K562 (cell line): ENCODE measurements at regions not wholly inside any gene's neighbourhood (a gene's known extent, or its start where the extent isn't known, plus 50 kb on each side); places are given as distances from the start of the nearest gene placed in this dataset.

Source experiments
- ATAC-seq: fragments of 200-7000 bp; cut with Tn5 transposase; 3 replicates; pipeline ENCODE4 v1.9.1; 2020; ENCODE audit warnings: moderate library complexity
- BruUV-seq: library from RNA; stranded (reverse); fragments of 400-500 nt; replicated peaks from 2 replicates; lab custom pipeline; 2021; lab: Mats Ljungman, UMichigan
- CTCF ChIA-PET: fragments of 300-600 bp; formaldehyde crosslinking; extraction: SDS; loops from one replicate; lab custom pipeline; 2021; ENCODE audit warnings: low intra/inter-chr PET ratio; lab: Yijun Ruan, JAX
- POLR2A ChIA-PET: fragments of 300-600, 350-650 bp; sonication (Branson Sonifier 250); formaldehyde crosslinking; extraction: SDS; loops from one replicate; lab custom pipeline; 2021; ENCODE audit warnings: antibody characterized with exemption, inconsistent platforms; lab: Yijun Ruan, JAX
- DNase-seq, 4 experiments: peaks; one replicate each; pipeline versions ENCODE4 v3.0.0 to v3.0.0-alpha.2; 2011 to 2018; ENCODE audit warnings: low spot score in 3 of 4, mixed read lengths in 3 of 4; ENCODE audit errors: extremely low read depth in 1 of 4
- FAIRE-seq: peaks from 2 replicates; lab custom pipeline; 2011; peaks lifted over from hg19 to GRCh38; lab: Jason Lieb, UNC
- H2AFZ ChIP-seq: 2 replicates; pipeline ENCODE4 v1.6.0; 2011; ENCODE audit warnings: low read depth, low read length, control low read depth, inconsistent platforms
- H3K27ac ChIP-seq: fragments of 200-600 bp; 3 replicates; pipeline ENCODE4 v1.8.0; 2011; ENCODE audit warnings: low read depth, mild to moderate bottlenecking, control low read depth, inconsistent platforms, low read length, moderate library complexity, mixed read lengths; ENCODE audit errors: extremely low read depth
- H3K27me3 ChIP-seq, 2 experiments: fragments of 300-600 bp in 1 of 2; 2 replicates in 1 of 2; 3 replicates in 1 of 2; pipeline versions ENCODE4 v1.6.0 to v1.8.0; 2011; ENCODE audit warnings: inconsistent platforms in 2 of 2, low read length in 2 of 2, mild to moderate bottlenecking in 1 of 2, mixed read lengths in 1 of 2, moderate library complexity in 1 of 2; ENCODE audit not compliant: control insufficient read depth in 2 of 2, insufficient read depth in 2 of 2
- H3K36me3 ChIP-seq: fragments of 300-600 bp; 3 replicates; pipeline ENCODE4 v1.8.0; 2011; ENCODE audit warnings: mild to moderate bottlenecking, low read length, inconsistent platforms; ENCODE audit not compliant: control insufficient read depth, insufficient read depth
- H3K4me1 ChIP-seq, 2 experiments: fragments of 200-600 bp in 1 of 2; replicated peaks in 1 of 2; 2 replicates in 1 of 2; 3 replicates in 1 of 2; pipeline versions ENCODE4 v1.5.1 to v1.8.0; 2011; ENCODE audit warnings: inconsistent platforms in 2 of 2, low read length in 2 of 2, mild to moderate bottlenecking in 1 of 2, mixed read lengths in 1 of 2, moderate library complexity in 1 of 2; ENCODE audit not compliant: control insufficient read depth in 2 of 2, insufficient read depth in 2 of 2
- H3K4me2 ChIP-seq: 2 replicates; pipeline ENCODE4 v1.6.1; 2011; ENCODE audit warnings: low read length, control low read depth, inconsistent platforms, mixed read lengths; ENCODE audit not compliant: insufficient read depth
- H3K4me3 ChIP-seq: fragments of 200-600 bp; sonication (generic), shearing (Covaris generic); 2 replicates; pipeline ENCODE4 v1.5.1; 2016; ENCODE audit warnings: control low read depth, inconsistent platforms
- H3K79me2 ChIP-seq: fragments of 200-600 bp; 3 replicates; pipeline ENCODE4 v1.8.0; 2011; ENCODE audit warnings: low read length, inconsistent platforms; ENCODE audit not compliant: control insufficient read depth, insufficient read depth
- H3K9ac ChIP-seq, 2 experiments: 2 replicates each; pipeline versions ENCODE4 v1.6.0 to v1.6.1; 2011; ENCODE audit warnings: low read depth in 2 of 2, low read length in 2 of 2, control low read depth in 1 of 2, inconsistent platforms in 1 of 2, mild to moderate bottlenecking in 1 of 2, mixed read lengths in 1 of 2; ENCODE audit not compliant: insufficient read depth in 1 of 2
- H3K9me1 ChIP-seq: one replicate; pipeline ENCODE4 v1.6.0; 2011; ENCODE audit warnings: inconsistent platforms, mild to moderate bottlenecking, low read length, moderate library complexity; ENCODE audit not compliant: control insufficient read depth, insufficient read depth
- H3K9me3 ChIP-seq: replicated peaks from 2 replicates; pipeline ENCODE4 v1.5.1; 2011; ENCODE audit warnings: low read depth, low read length, inconsistent platforms; ENCODE audit not compliant: control insufficient read depth, insufficient read depth
- H4K20me1 ChIP-seq: replicated peaks from 2 replicates; pipeline ENCODE4 v1.6.1; 2011; ENCODE audit warnings: low read length, inconsistent platforms, mixed read lengths; ENCODE audit not compliant: control insufficient read depth, insufficient read depth
- BHLHE40 ChIP-seq: IDR thresholded peaks from 2 replicates; pipeline ENCODE4 v1.6.1; 2011; ENCODE audit warnings: low read length, improper control_type of control experiment
- DIDO1 ChIP-seq: fragments of 450-650 bp; IDR thresholded peaks from 2 replicates; pipeline ENCODE4 v1.6.1; 2016; ENCODE audit warnings: low read depth, missing biosample characterization, missing genetic modification characterization
- ETS1 ChIP-seq: conservative IDR thresholded peaks from 2 replicates; pipeline ENCODE4 v1.6.1; 2011; ENCODE audit warnings: low read depth, mild to moderate bottlenecking, low read length; ENCODE audit not compliant: control insufficient read depth
- HDAC6 ChIP-seq: IDR thresholded peaks from 2 replicates; pipeline ENCODE4 v1.6.1; 2012; ENCODE audit warnings: low read depth, mild to moderate bottlenecking, control low read depth, inconsistent platforms, low read length, moderate library complexity
- JUND ChIP-seq, 2 experiments: IDR thresholded peaks; 2 replicates in 1 of 2; 3 replicates in 1 of 2; pipeline ENCODE4 v1.6.1; 2011; ENCODE audit warnings: borderline replicate concordance in 2 of 2, low read depth in 2 of 2, low read length in 2 of 2, improper control_type of control experiment in 1 of 2, missing biosample characterization in 1 of 2, missing genetic modification characterization in 1 of 2, missing genetic modification reagents in 1 of 2
- NFE2 ChIP-seq: IDR thresholded peaks from 2 replicates; pipeline ENCODE4 v1.6.1; 2014; ENCODE audit warnings: antibody characterized with exemption, low read depth
- ZNF217 ChIP-seq: sonication (generic); formaldehyde crosslinking; IDR thresholded peaks from 2 replicates; pipeline ENCODE4 v1.8.0; 2022; ENCODE audit warnings: mild to moderate bottlenecking, missing genetic modification reagents
- ZNF695 ChIP-seq: fragments of 450-650 bp; formaldehyde crosslinking; IDR thresholded peaks from 2 replicates; pipeline ENCODE4 v1.4.0; 2020; ENCODE audit warnings: mild to moderate bottlenecking, moderate library complexity
- ZNF740 ChIP-seq, 3 experiments: fragments of 200-800 bp in 1 of 3; sonication (Bioruptor generic) in 1 of 3; sonication (generic) in 1 of 3; formaldehyde crosslinking in 1 of 3; IDR thresholded peaks; 2 replicates each; pipeline versions ENCODE4 v1.6.1 to v1.8.0; 2016 to 2022; ENCODE audit warnings: mild to moderate bottlenecking in 2 of 3, missing compliant biosample characterization in 2 of 3, missing genetic modification characterization in 2 of 3, missing genetic modification reagents in 1 of 3
- ZNF76 ChIP-seq: fragments of 250-450 bp; sonication (Bioruptor Pico); IDR thresholded peaks from 2 replicates; pipeline ENCODE4 v1.4.0; 2020; ENCODE audit warnings: mild to moderate bottlenecking, moderate library complexity, borderline replicate concordance
- ZNF79 ChIP-seq: fragments of 250-450 bp; sonication (Bioruptor Pico); IDR thresholded peaks from 2 replicates; pipeline ENCODE4 v1.4.0; 2020; ENCODE audit warnings: low read depth, mild to moderate bottlenecking, moderate library complexity
- whole genome bisulfite sequencing: fragments of 100-300 bp; shearing (Covaris generic); methylation state at CpG from one replicate; pipeline ENCODE4 v1.1.6; 2016; ENCODE audit warnings: low coverage, mixed read lengths; ENCODE audit not compliant: insufficient coverage; ENCODE audit errors: missing lambda C conversion rate; 5-methylcytosine and 5-hydroxymethylcytosine counted together
- in situ Hi-C: fragments of 300-500 bp; cut with MboI; formaldehyde crosslinking; loops from 4 replicates; pipeline ENCODE4 v1.15.0; 2018; ENCODE audit warnings: inconsistent platforms, mixed read lengths
- intact Hi-C: fragments of 100-400 bp; cut with micrococcal nuclease; formaldehyde crosslinking; loops from 2 replicates; pipeline ENCODE4 v1.14.2; 2022

GRCh38 chr13:65508338-65508737, 1721.8 kb downstream of the PCDH9 start (continued):
- TF ChIP-seq HDAC6 (no peak), NFE2 (no peak), DIDO1 (tag) (no peak), ZNF217 (CRISPR knock-in tag) (no peak)
- TF ChIP-seq, all 486 proteins: peak for 0

- intact Hi-C loops (no loop called here), in situ Hi-C loops (no loop called here)
- Histone ChIP-seq H3K4me1 (no peaks in the 10 kb centered on the region), H3K9me3 (no peaks in the 10 kb centered on the region), H3K27ac (no peak overlapping the region), H3K36me3 (no peaks in the 10 kb centered on the region), H3K4me3 (no peak overlapping the region), H3K4me2 (no peak overlapping the region), H3K9ac (no peak overlapping the region), H3K9me1 (no peaks in the 10 kb centered on the region), H3K27me3 (no peaks in the 10 kb centered on the region)
- ChIA-PET CTCF (no interaction called here), POLR2A (no interaction called here)
- no TSS peak for BruUV-seq
- FAIRE-seq, result no peak
- DNase-seq, result no peak
- TF ChIP-seq ETS1, result no peak
- no peak for TF ChIP-seq ZNF695 (CRISPR knock-in tag)
- TF ChIP-seq ZNF740 (CRISPR knock-in tag; IDR thresholded peaks at IDR 0.05), result no peak
- no peak for TF ChIP-seq ZNF740 (tag; IDR thresholded peaks at IDR 0.05)
- no peak for TF ChIP-seq JUND (IDR thresholded peaks at IDR 0.05; ENCODE audit: borderline replicate concordance, low read depth, low read length)
- TF ChIP-seq JUND (tag; IDR thresholded peaks at IDR 0.05; ENCODE audit: borderline replicate concordance, low read depth, low read length), result no peak
- TF ChIP-seq BHLHE40, result no peak
- TF ChIP-seq ZNF76 (CRISPR knock-in tag), result no peak
- no peak for TF ChIP-seq ZNF79 (CRISPR knock-in tag)
- TF ChIP-seq, all 486 proteins: peak for 0
- Histone ChIP-seq H4K20me1 (no peaks in the 10 kb centered on the region), H2AFZ (no peak overlapping the region), H3K79me2 (no peaks in the 10 kb centered on the region)
- ATAC-seq, result no peak
- WGBS, result 0% methylated on average over 1 of the region's 1 CpG
Measured at GRCh38 chr13:65505941-65506340, 1724.2 kb downstream of the PCDH9 start.
